ENCODE measurements at regions not wholly inside any gene's neighbourhood (a gene's known extent, or its start where the extent isn't known, plus 50 kb on each side); places are given as distances from the start of the nearest gene placed in this dataset.

- intact Hi-C loops (cut with DNase I), result no loop called here
- H3K4me1 ChIP-seq (ENCODE audit: control insufficient read depth in 2 of 3, insufficient read depth in 2 of 3, low read depth in 1 of 3, low read length in 3 of 3), result no peaks in the 10 kb centered on the region
- no peak overlapping the region for H3K4me3 ChIP-seq (ENCODE audit: low read length in 3 of 3)
- FAIRE-seq, result no peak
- DNase-seq, result peak in 1 of 5 donors; percentile 46
- no peaks in the 10 kb centered on the region for H3K9me3 ChIP-seq (ENCODE audit: control insufficient read depth in 2 of 3, insufficient read depth in 1 of 3, low read length in 3 of 3)
- no peaks in the 10 kb centered on the region for H3K27me3 ChIP-seq (ENCODE audit: control insufficient read depth, insufficient read depth, low read length)
- H3K9ac ChIP-seq (ENCODE audit: low read length in 3 of 3), result no peak overlapping the region
- no peak for TF ChIP-seq CTCF (IDR thresholded peaks at IDR 0.05; ENCODE audit: borderline replicate concordance, extremely low read depth, insufficient read depth)
- H3K36me3 ChIP-seq (ENCODE audit: control insufficient read depth in 2 of 3, insufficient read depth in 3 of 3, low read length in 3 of 3), result no peaks in the 10 kb centered on the region
- H3K27ac ChIP-seq (ENCODE audit: low read depth in 2 of 2, low read length in 2 of 2), result no peak overlapping the region
These were observed 592.0 kb upstream of the SLITRK5 start for GRCh38 chr13:87078947-87079795.

- Histone ChIP-seq H3K27ac (ENCODE audit: low read depth in 2 of 2, low read length in 2 of 2) (no peak overlapping the region), H3K36me3 (ENCODE audit: control insufficient read depth in 2 of 3, insufficient read depth in 3 of 3, low read length in 3 of 3) (no peaks in the 10 kb centered on the region), H3K9me3 (ENCODE audit: control insufficient read depth in 2 of 3, insufficient read depth in 1 of 3, low read length in 3 of 3) (no peaks in the 10 kb centered on the region), H3K9ac (ENCODE audit: low read length in 3 of 3) (no peak overlapping the region), H3K4me3 (ENCODE audit: low read length in 3 of 3) (no peak overlapping the region), H3K27me3 (ENCODE audit: control insufficient read depth, insufficient read depth, low read length) (no peaks in the 10 kb centered on the region), H3K4me1 (ENCODE audit: control insufficient read depth in 2 of 3, insufficient read depth in 2 of 3, low read depth in 1 of 3, low read length in 3 of 3) (no peaks in the 10 kb centered on the region)
- TF ChIP-seq CTCF (IDR thresholded peaks at IDR 0.05; ENCODE audit: borderline replicate concordance, extremely low read depth, insufficient read depth), result no peak
- FAIRE-seq (no peak), DNase-seq (peak in 1 of 5 donors; percentile 59)
- intact Hi-C loops (cut with DNase I), result no loop called here
These were observed 590.9 kb upstream of the SLITRK5 start for GRCh38 chr13:87080100-87080779.

GRCh38 chr13:87084192-87084591, 587.0 kb upstream of the SLITRK5 start:
- no peak for TF ChIP-seq CTCF (IDR thresholded peaks at IDR 0.05; ENCODE audit: borderline replicate concordance, extremely low read depth, insufficient read depth)
- H3K4me1 ChIP-seq (ENCODE audit: control insufficient read depth in 2 of 3, insufficient read depth in 2 of 3, low read depth in 1 of 3, low read length in 3 of 3), result no peaks in the 10 kb centered on the region
- intact Hi-C loops (cut with DNase I), result no loop called here
- FAIRE-seq (no peak), DNase-seq (no peak)
- H3K27ac ChIP-seq (ENCODE audit: low read depth in 2 of 2, low read length in 2 of 2), result no peak overlapping the region
- no peak overlapping the region for H3K9ac ChIP-seq (ENCODE audit: low read length in 3 of 3)
- H3K27me3 ChIP-seq (ENCODE audit: control insufficient read depth, insufficient read depth, low read length), result no peaks in the 10 kb centered on the region
- H3K36me3 ChIP-seq (ENCODE audit: control insufficient read depth in 2 of 3, insufficient read depth in 3 of 3, low read length in 3 of 3), result no peaks in the 10 kb centered on the region
- H3K4me3 ChIP-seq (ENCODE audit: low read length in 3 of 3), result no peak overlapping the region
- H3K9me3 ChIP-seq (ENCODE audit: control insufficient read depth in 2 of 3, insufficient read depth in 1 of 3, low read length in 3 of 3), result no peaks in the 10 kb centered on the region

All from kidney (tissue), 13 donors.